RWPE1 (cell line): ENCODE measurements at regions not wholly inside any gene's neighbourhood (a gene's known extent, or its start where the extent isn't known, plus 50 kb on each side); places are given as distances from the start of the nearest gene placed in this dataset.

ENCODE experiments used
- CTCF ChIA-PET: fragments of 350-600 bp; sonication (Branson Sonifier 250); formaldehyde crosslinking; extraction: SDS; loops from one replicate; lab custom pipeline; 2021; lab: Yijun Ruan, JAX
- POLR2A ChIA-PET: fragments of 400-600 bp; formaldehyde crosslinking; extraction: SDS; loops from one replicate; lab custom pipeline; 2020; ENCODE audit warnings: antibody characterized with exemption; ENCODE audit not compliant: low non-redundant PET; lab: Yijun Ruan, JAX
- DNase-seq: peaks from one replicate; pipeline ENCODE4 v3.0.0; 2012; ENCODE audit warnings: low spot score
- H3K27ac ChIP-seq: fragments of 450-650 bp; 2 replicates; pipeline ENCODE4 v1.5.1; 2017
- TF ChIP-seq, protein P1 (sequence below): fragments of 450-650 bp; conservative IDR thresholded peaks from 2 replicates; pipeline ENCODE4 v1.5.1; 2017; ENCODE audit warnings: low read depth, mild to moderate bottlenecking

DNA sequence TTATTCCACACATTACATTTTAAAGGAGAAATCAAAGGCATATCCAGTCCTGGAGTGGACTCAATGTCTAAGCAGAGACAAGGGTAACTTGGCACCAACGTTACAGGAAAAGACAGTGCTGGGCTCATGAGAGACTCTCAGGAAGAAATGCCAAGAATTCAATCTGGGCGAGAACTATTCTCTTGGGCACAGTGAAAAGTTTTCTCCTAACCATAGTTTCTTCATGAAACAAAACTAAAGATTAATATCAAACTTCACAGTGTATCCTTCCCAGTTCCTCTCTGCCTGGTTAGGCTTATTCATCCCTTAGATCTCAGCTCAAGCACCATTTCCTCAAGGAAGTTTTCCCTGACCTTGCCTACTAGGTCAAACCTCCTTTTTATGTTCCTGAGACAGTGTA is 109.4 kb upstream of the TLL1 start:
- CTCF ChIA-PET: interaction anchor here (0.6 kb wide), 1 partner anchor 9 kb away, joined by 4 read pairs; no protein-coding TSS in a partner anchor
- H3K27ac ChIP-seq: no peak overlapping the region
- POLR2A ChIA-PET: no interaction called here
- TF ChIP-seq, protein P1, sequence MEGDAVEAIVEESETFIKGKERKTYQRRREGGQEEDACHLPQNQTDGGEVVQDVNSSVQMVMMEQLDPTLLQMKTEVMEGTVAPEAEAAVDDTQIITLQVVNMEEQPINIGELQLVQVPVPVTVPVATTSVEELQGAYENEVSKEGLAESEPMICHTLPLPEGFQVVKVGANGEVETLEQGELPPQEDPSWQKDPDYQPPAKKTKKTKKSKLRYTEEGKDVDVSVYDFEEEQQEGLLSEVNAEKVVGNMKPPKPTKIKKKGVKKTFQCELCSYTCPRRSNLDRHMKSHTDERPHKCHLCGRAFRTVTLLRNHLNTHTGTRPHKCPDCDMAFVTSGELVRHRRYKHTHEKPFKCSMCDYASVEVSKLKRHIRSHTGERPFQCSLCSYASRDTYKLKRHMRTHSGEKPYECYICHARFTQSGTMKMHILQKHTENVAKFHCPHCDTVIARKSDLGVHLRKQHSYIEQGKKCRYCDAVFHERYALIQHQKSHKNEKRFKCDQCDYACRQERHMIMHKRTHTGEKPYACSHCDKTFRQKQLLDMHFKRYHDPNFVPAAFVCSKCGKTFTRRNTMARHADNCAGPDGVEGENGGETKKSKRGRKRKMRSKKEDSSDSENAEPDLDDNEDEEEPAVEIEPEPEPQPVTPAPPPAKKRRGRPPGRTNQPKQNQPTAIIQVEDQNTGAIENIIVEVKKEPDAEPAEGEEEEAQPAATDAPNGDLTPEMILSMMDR: no peak
- no peak for DNase-seq

DNA sequence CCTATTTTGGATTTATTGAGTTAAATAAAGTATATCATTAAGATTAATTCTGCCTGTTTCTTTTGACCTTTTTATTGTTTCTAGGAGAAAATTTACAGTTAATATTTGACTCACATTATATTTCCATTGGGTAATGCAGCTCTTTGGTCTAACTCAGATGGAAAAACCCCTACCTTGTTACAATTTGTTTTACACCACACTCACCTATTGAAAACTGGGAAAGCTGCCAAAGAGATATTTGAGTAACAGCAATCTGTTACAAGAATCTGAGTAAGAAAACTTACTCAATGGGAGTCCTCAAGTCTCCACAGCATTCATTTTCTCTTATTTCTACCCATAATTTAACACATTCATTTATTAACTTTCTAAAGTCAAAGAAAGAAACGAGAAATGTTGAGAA is 108.0 kb upstream of the TLL1 start:
- CTCF ChIA-PET: interaction anchor here (0.6 to 0.7 kb wide), 2 partner anchors 7 to 272 kb away, joined by 3 read pairs; no protein-coding TSS in a partner anchor
- TF ChIP-seq, protein P1: no peak
- POLR2A ChIA-PET: no interaction called here
- peak; percentile 7 for DNase-seq
- H3K27ac ChIP-seq: no peak overlapping the region

DNA sequence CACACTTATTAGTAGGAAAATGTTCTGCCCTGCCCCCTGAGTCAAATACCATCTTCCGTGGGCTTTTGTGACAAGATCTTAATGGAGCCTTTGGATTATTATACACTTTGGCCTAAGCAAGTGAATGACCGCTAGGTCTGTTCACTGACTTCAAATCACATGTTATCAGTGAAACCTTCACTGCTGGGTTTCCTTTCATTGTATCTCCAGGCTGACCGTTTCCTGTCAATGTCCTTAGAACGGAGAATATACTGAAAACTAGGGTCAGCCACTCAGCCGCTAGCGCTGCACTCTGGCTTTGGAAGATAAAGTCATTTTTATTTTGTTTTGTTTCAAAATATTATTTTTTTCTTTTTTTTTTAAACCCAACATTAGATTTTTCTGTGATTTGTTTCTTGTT is 107.0 kb upstream of the TLL1 start:
- no peak for DNase-seq
- no peak overlapping the region for H3K27ac ChIP-seq
- ChIA-PET POLR2A (no interaction called here), CTCF (no interaction called here)
- TF ChIP-seq, protein P1: no peak

DNA sequence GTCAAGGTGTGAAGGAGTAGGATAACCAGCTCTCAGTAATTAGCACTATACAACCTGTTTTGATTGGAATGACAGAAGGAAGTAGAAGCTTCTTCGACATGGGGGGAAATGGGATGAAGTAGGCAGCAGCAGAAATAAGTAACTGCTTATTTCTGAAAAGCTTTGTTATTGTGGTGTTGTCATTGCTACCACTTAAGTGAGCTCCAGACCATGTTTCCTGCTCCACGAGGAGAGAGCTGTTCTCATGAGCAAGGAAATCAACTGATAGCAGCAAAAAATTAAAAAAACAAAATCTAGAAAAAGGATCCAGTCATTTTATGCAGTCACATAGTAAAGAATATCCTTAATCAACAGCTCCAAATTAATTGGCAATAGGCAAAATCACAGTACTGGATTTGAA is 106.1 kb upstream of the TLL1 start:
- no peak overlapping the region for H3K27ac ChIP-seq
- TF ChIP-seq, protein P1: no peak
- ChIA-PET CTCF (no interaction called here), POLR2A (no interaction called here)
- no peak for DNase-seq

DNA sequence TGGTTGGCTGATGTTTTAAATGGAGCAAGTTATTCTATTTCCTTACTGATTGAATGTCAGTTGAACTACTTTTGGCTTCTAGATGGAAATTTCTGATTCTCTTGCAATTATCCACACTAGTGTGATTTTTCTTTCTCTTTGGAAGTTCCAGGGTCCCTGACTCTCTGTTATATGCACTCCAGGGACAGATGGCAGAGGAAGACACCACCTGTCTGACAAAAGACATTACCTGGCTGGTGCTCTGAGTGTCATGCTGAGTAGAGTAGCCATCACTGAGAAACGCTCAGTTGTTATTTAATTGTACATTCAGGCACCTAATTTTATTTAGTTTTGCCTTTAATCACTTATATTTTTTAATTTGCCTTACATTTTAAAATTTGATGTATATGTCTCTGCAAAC is 105.4 kb upstream of the TLL1 start:
- DNase-seq: no peak
- TF ChIP-seq, protein P1: no peak
- POLR2A ChIA-PET: no interaction called here
- no peak overlapping the region for H3K27ac ChIP-seq
- CTCF ChIA-PET: no interaction called here

DNA sequence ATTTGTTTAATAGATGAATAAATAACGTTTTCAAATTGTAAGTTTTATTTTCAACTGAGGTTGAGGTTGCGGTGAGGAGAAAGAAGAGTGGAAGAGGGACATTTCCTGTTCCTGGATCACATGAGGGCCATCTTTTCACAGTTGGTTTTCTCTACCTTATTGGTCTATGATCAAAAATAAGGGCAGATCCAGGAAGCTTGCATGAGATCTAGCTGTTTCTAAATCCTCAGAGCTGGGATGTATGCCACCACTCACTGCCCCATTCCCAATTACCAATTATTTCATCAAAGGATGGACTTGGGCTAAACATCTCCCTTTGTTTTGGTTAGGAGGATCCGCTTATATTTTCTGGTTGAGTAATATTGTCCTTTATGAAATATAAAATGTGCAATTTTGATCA is 104.8 kb upstream of the TLL1 start:
- no peak for DNase-seq
- TF ChIP-seq, protein P1: no peak
- ChIA-PET CTCF (no interaction called here), POLR2A (no interaction called here)
- H3K27ac ChIP-seq: no peak overlapping the region

DNA sequence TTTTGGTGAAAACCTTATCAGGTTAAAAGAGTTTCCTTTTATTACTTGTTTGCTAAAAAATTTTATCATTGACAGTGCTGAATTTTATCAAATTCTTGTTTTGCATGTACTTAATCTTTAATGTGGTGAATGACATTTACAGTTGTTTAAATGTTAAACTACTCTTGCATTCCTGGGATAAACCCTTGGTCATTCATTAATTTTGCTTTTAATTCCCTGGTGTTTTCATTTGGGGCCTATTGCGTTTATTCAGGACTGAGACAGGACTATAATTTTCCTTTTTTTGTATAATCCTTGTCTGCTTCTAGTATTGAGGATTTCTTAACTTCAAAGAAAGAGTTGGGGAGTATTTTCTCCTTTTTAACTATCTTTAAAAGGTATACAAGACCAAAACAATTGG is 98.7 kb upstream of the TLL1 start:
- POLR2A ChIA-PET: no interaction called here
- TF ChIP-seq, protein P1: no peak
- no peak overlapping the region for H3K27ac ChIP-seq
- CTCF ChIA-PET: no interaction called here
- DNase-seq: no peak
